Neural crest cell (in vitro differentiated cells): ENCODE measurements at regions not wholly inside any gene's neighbourhood (a gene's known extent, or its start where the extent isn't known, plus 50 kb on each side); places are given as distances from the start of the nearest gene placed in this dataset.

ENCODE experiments used
- DNase-seq: peaks from one replicate; pipeline ENCODE4 v3.0.0; 2021; ENCODE audit warnings: low read depth, mixed read lengths, low spot score
- H3K27ac Mint-ChIP-seq: one replicate; pipeline ENCODE4 v1.8.0; 2021; ENCODE audit warnings: mild to moderate bottlenecking, mixed read lengths; ENCODE audit not compliant: unreplicated experiment
- H3K27me3 Mint-ChIP-seq: 2 replicates; pipeline ENCODE4 v1.8.0; 2021; ENCODE audit warnings: low read depth, mild to moderate bottlenecking, mixed read lengths
- H3K36me3 Mint-ChIP-seq: 2 replicates; pipeline ENCODE4 v1.8.0; 2021; ENCODE audit warnings: low read depth, mild to moderate bottlenecking, mixed read lengths
- H3K4me1 Mint-ChIP-seq: 2 replicates; pipeline ENCODE4 v1.8.0; 2021; ENCODE audit warnings: mixed read lengths
- H3K4me3 Mint-ChIP-seq: one replicate; pipeline ENCODE4 v1.8.0; 2021; ENCODE audit warnings: mild to moderate bottlenecking, mixed read lengths
- H3K9me3 Mint-ChIP-seq: 2 replicates; pipeline ENCODE4 v1.8.0; 2021; ENCODE audit warnings: mixed read lengths
- TF ChIP-seq, protein P1 (sequence below): fragments of 200-600 bp; sonication (generic); conservative IDR thresholded peaks from 2 replicates; pipeline ENCODE4 v1.5.0; 2021; ENCODE audit warnings: antibody characterized with exemption, mild to moderate bottlenecking

DNA sequence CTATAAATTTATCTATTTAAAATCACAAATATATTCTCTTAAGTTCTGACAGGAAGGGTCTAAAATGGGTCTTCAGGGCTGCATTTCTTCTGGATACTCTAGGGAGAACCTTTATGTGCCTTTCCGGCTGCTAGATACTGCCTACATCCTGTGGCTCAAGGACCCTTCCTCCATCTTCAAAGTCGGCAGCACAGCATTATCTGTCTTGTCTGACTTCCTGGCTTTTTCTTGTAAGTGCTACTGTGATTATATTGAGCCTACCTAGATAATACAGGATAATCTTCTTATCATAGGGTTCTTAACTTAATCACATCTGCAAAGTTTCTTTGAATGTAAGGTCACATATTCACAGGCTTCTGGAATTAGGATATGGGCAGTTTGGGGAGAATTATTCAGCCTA is 943.8 kb upstream of the TYRP1 start:
- H3K4me3 Mint-ChIP-seq, result no peak overlapping the region
- TF ChIP-seq, protein P1, sequence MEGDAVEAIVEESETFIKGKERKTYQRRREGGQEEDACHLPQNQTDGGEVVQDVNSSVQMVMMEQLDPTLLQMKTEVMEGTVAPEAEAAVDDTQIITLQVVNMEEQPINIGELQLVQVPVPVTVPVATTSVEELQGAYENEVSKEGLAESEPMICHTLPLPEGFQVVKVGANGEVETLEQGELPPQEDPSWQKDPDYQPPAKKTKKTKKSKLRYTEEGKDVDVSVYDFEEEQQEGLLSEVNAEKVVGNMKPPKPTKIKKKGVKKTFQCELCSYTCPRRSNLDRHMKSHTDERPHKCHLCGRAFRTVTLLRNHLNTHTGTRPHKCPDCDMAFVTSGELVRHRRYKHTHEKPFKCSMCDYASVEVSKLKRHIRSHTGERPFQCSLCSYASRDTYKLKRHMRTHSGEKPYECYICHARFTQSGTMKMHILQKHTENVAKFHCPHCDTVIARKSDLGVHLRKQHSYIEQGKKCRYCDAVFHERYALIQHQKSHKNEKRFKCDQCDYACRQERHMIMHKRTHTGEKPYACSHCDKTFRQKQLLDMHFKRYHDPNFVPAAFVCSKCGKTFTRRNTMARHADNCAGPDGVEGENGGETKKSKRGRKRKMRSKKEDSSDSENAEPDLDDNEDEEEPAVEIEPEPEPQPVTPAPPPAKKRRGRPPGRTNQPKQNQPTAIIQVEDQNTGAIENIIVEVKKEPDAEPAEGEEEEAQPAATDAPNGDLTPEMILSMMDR, result no peak
- no peaks in the 10 kb centered on the region for H3K27me3 Mint-ChIP-seq
- peaks cover 8% of the 10 kb centered on the region for H3K9me3 Mint-ChIP-seq
- H3K36me3 Mint-ChIP-seq, result no peaks in the 10 kb centered on the region
- no peaks in the 10 kb centered on the region for H3K4me1 Mint-ChIP-seq
- no peak overlapping the region for H3K27ac Mint-ChIP-seq
- no peak for DNase-seq

DNA sequence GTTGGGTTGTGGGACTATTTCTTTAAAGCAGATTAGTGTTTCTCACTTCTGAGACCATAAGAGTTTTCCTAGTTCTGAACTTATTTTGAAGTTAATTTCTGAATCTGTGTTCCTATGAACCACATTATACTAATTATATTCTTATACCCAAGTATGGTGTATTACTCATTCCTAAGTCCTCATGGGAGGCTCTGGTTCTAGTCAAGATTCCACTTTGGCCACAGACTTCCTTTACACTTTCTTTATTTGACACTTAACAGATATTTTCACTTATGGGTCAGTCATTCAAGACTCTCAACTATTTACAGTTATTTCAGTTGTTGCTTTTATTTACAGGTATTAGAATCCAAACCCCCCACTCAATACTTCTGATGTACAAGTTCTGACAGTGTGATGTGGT is 937.2 kb upstream of the TYRP1 start:
- Mint-ChIP-seq H3K27me3 (no peaks in the 10 kb centered on the region), H3K4me1 (no peaks in the 10 kb centered on the region), H3K27ac (no peak overlapping the region), H3K4me3 (no peak overlapping the region), H3K9me3 (peaks cover 4% of the 10 kb centered on the region), H3K36me3 (no peaks in the 10 kb centered on the region)
- DNase-seq, result no peak
- TF ChIP-seq, protein P1, result no peak

DNA sequence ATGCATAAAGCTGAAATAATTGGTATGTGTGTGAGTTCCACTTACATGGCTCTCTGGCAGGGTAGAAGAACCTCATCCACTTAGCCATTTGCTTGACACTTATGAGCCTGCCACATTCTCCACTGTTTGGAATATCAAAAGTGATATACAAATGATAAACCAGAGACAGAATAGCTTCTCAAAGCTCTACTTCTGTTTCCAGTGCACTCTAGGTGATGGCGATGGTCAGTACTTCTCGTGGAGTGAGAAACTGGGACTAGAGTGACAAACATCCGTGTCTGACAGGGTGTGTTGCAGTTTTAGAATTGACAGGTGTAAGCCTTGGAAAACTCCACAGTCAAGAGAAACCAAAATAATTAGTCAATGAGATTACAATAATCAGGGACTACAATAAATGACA is 935.8 kb upstream of the TYRP1 start:
- Mint-ChIP-seq H3K36me3 (no peaks in the 10 kb centered on the region), H3K27ac (no peak overlapping the region), H3K9me3 (no peaks in the 10 kb centered on the region), H3K4me3 (no peak overlapping the region), H3K27me3 (no peaks in the 10 kb centered on the region), H3K4me1 (no peaks in the 10 kb centered on the region)
- TF ChIP-seq, protein P1, result no peak
- DNase-seq, result no peak

DNA sequence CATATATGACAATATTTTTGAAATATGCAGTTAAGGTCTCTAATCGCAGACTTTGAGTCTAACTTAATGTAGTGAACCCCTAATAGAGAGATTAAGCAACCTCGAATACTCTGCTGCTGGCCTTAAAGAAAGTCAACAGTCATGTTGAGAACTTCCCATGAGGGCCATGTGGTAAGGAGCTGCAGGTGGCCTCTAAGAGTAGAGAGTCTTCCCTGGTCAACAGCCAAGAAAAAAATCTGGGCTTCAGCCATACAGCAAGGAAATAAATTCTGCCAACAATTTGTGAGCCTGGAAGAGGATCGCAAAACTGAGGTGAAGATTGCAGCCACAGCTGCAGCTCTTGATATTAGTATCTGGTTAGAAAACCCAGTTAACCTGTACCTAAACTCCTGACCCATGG is 935.2 kb upstream of the TYRP1 start:
- H3K27me3 Mint-ChIP-seq, result no peaks in the 10 kb centered on the region
- H3K4me3 Mint-ChIP-seq, result no peak overlapping the region
- DNase-seq, result no peak
- no peaks in the 10 kb centered on the region for H3K4me1 Mint-ChIP-seq
- no peaks in the 10 kb centered on the region for H3K9me3 Mint-ChIP-seq
- no peaks in the 10 kb centered on the region for H3K36me3 Mint-ChIP-seq
- TF ChIP-seq, protein P1, result no peak
- H3K27ac Mint-ChIP-seq, result no peak overlapping the region

DNA sequence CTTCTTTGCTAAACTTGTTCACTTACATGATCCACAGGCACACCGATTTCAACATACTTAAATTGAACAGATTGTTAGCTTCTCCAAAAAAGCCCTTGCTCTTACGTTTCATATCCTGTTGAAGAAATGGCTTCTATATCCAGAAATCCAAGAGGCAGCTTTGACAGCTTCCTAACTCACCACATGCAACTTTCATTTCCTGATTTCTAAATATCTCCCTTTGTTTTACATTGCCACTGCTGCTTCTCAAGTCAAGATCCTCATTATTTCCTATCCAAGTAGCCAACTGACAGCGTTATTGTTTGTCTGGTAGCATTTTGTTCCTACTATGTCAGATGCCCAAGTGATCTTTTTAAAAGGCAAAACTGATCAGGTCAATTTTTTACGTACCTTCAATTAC is 913.2 kb upstream of the TYRP1 start:
- Mint-ChIP-seq H3K4me3 (no peak overlapping the region), H3K9me3 (no peaks in the 10 kb centered on the region), H3K27me3 (no peaks in the 10 kb centered on the region), H3K4me1 (no peaks in the 10 kb centered on the region), H3K27ac (no peak overlapping the region), H3K36me3 (no peaks in the 10 kb centered on the region)
- DNase-seq, result no peak
- TF ChIP-seq, protein P1, result no peak

DNA sequence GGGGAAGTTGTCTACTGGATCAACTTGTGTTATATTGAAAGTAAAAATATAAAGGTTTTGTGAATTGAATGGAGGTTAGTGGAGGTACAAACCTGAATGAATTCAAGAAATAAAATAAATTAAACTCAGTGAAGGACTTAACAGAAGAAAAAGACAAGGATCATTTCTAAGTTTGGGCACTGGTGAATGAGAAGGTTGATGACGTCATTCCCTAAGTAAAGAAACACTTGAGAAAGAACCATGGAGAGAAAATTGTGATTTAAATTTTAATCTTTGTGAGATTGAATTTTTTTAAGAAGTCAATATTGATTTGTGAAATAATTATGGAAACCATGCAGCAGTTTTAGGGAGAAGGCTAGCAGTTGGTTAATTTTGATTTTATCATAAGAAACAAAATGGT is 900.3 kb upstream of the TYRP1 start:
- Mint-ChIP-seq H3K4me1 (peaks cover 4% of the 10 kb centered on the region), H3K4me3 (no peak overlapping the region), H3K9me3 (peaks cover 2% of the 10 kb centered on the region), H3K27me3 (no peaks in the 10 kb centered on the region), H3K36me3 (no peaks in the 10 kb centered on the region), H3K27ac (no peak overlapping the region)
- no peak for DNase-seq
- TF ChIP-seq, protein P1, result no peak
